ENCODE measurements at regions not wholly inside any gene's neighbourhood (a gene's known extent, or its start where the extent isn't known, plus 50 kb on each side); places are given as distances from the start of the nearest gene placed in this dataset.

DNA sequence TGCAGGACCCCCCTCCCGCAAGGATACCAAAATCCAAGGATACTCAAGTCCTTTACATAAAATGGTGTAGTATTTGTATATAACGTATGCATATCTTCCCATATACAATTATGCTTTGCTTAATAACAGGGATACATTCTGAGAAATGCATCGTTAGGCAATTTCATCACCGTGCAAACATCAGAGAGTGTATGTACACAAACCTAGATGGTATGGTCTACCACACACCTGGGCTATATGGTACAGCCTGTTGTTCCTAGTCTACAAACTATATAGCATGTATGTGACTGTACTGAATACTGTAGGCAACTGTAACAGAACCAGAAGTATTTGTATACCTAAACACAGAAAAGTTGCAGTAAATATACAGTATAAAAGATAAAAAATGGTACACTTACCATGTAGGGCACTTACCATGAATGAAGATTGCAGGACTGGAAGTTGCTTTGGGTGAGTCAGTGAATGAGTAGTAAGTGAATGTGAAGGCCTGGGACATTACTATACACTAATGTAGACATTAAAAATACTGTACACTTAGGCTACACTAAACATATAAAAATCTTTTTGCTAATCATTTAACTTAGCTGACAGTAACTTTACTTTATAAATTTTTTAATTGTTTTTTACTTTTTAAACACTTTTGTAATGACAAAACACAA lies 141.1 kb downstream of the SLC41A2 start:
- H3K14ac ChIP-seq (ENCODE audit: insufficient read depth, low read length), result no peak overlapping the region
- H3T11ph ChIP-seq (ENCODE audit: low read length), result no peak overlapping the region
- no peak overlapping the region for H4K91ac ChIP-seq (ENCODE audit: insufficient read length, low read depth, low read length)
- no peak overlapping the region for H2BK20ac ChIP-seq (ENCODE audit: low read depth, low read length, poor library complexity, severe bottlenecking)
- no peak overlapping the region for H3K4me2 ChIP-seq (ENCODE audit: insufficient read depth, insufficient read length, low read length)
- no peak overlapping the region for H3K56ac ChIP-seq (ENCODE audit: insufficient read length, low read depth, low read length)
- H2BK120ac ChIP-seq (ENCODE audit: low read depth, low read length, poor library complexity, severe bottlenecking), result no peak overlapping the region
- no peak overlapping the region for H3K27ac ChIP-seq (ENCODE audit: insufficient read length, low read depth, low read length)
- WGBS (ENCODE audit: extremely low coverage, insufficient read length, low lambda C conversion rate), result no CpG with 5 or more reads among the region's 4 CpGs
- no peaks in the 10 kb centered on the region for H4K20me1 ChIP-seq (ENCODE audit: control insufficient read depth, insufficient read depth, insufficient read length)
- H4K8ac ChIP-seq (replicated peaks; ENCODE audit: insufficient read length, low read depth, low read length), result no peak overlapping the region
- no peaks in the 10 kb centered on the region for H3K27me3 ChIP-seq (ENCODE audit: insufficient read depth, low read length)
- no peak overlapping the region for H3K18ac ChIP-seq (ENCODE audit: insufficient read length, low read depth, low read length)
- no peak overlapping the region for H2AFZ ChIP-seq (ENCODE audit: low read length)
- DNase-seq, result no peak
- H3K79me2 ChIP-seq (ENCODE audit: insufficient read depth, low read length), result no peaks in the 10 kb centered on the region
- H2BK5ac ChIP-seq (ENCODE audit: insufficient read length, low read length), result no peak overlapping the region
- Mint-ChIP-seq H3K36me3 (ENCODE audit: insufficient read depth in 1 of 3, low read depth in 3 of 3) (no peaks in the 10 kb centered on the region), H3K27ac (no peak overlapping the region), H3K4me1 (no peaks in the 10 kb centered on the region), H3K4me3 (no peak overlapping the region), H3K9me3 (no peaks in the 10 kb centered on the region; a peak in 1 of 5 replicates), H3K27me3 (ENCODE audit: low read depth) (no peaks in the 10 kb centered on the region)
- no peak overlapping the region for H2AK5ac ChIP-seq (ENCODE audit: insufficient read length, low read length)
- H3K9me3 ChIP-seq (ENCODE audit: control insufficient read depth, low read depth, low read length), result no peaks in the 10 kb centered on the region
- H3K79me1 ChIP-seq (ENCODE audit: insufficient read depth, low read depth, low read length, poor library complexity, severe bottlenecking), result no peaks in the 10 kb centered on the region
- H4K5ac ChIP-seq (ENCODE audit: insufficient read length, low read depth, low read length), result no peak overlapping the region
- no peaks in the 10 kb centered on the region for H3K23me2 ChIP-seq (ENCODE audit: insufficient read length, low read depth, low read length, poor library complexity, severe bottlenecking)
- no peak overlapping the region for H3K9ac ChIP-seq (ENCODE audit: extremely low read depth, insufficient read length, low read length)
- no peak overlapping the region for H3K4ac ChIP-seq (ENCODE audit: low read depth, low read length)
- no peak overlapping the region for H2BK12ac ChIP-seq (ENCODE audit: insufficient read length, low read depth, low read length)
- no peak overlapping the region for H3K23ac ChIP-seq (ENCODE audit: insufficient read length, low read depth, low read length)
- TF ChIP-seq, protein P1, sequence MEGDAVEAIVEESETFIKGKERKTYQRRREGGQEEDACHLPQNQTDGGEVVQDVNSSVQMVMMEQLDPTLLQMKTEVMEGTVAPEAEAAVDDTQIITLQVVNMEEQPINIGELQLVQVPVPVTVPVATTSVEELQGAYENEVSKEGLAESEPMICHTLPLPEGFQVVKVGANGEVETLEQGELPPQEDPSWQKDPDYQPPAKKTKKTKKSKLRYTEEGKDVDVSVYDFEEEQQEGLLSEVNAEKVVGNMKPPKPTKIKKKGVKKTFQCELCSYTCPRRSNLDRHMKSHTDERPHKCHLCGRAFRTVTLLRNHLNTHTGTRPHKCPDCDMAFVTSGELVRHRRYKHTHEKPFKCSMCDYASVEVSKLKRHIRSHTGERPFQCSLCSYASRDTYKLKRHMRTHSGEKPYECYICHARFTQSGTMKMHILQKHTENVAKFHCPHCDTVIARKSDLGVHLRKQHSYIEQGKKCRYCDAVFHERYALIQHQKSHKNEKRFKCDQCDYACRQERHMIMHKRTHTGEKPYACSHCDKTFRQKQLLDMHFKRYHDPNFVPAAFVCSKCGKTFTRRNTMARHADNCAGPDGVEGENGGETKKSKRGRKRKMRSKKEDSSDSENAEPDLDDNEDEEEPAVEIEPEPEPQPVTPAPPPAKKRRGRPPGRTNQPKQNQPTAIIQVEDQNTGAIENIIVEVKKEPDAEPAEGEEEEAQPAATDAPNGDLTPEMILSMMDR (conservative IDR thresholded peaks at IDR 0.05), result no peak
- no peaks in the 10 kb centered on the region for H3K4me1 ChIP-seq (ENCODE audit: insufficient read depth, low read length)
- no peak overlapping the region for H2BK15ac ChIP-seq (ENCODE audit: low read depth, low read length)
